CD14-positive monocyte (primary cell): ENCODE measurements at regions not wholly inside any gene's neighbourhood (a gene's known extent, or its start where the extent isn't known, plus 50 kb on each side); places are given as distances from the start of the nearest gene placed in this dataset.

Experiments used
- DNase-seq, 3 donors: peaks; one replicate each; pipeline ENCODE4 v3.0.0-alpha.2; 2011 to 2022
- H2AFZ ChIP-seq: 2 replicates; pipeline ENCODE4 v1.6.0; 2012; ENCODE audit warnings: mild to moderate bottlenecking, low read depth, low read length, inconsistent platforms; ENCODE audit not compliant: insufficient read depth, poor library complexity, severe bottlenecking
- H3K27ac ChIP-seq, 2 donors: 1 replicate in 1 of 2; 2 replicates in 1 of 2; pipeline ENCODE4 v1.5.1; 2012 to 2013; ENCODE audit warnings: low read length in 2 of 2, control low read depth in 1 of 2, inconsistent platforms in 1 of 2, low read depth in 1 of 2, mild to moderate bottlenecking in 1 of 2
- H3K27me3 ChIP-seq, 2 donors: one replicate each; pipeline versions ENCODE4 v1.6.0 to v1.6.1; 2011 to 2013; ENCODE audit warnings: low read length in 2 of 2; ENCODE audit not compliant: control insufficient read depth in 2 of 2, insufficient read depth in 2 of 2
- H3K36me3 ChIP-seq, 2 donors: replicated peaks in 1 of 2; 1 replicate in 1 of 2; 2 replicates in 1 of 2; pipeline versions ENCODE4 v1.5.1 to v1.6.1; 2012 to 2013; ENCODE audit warnings: low read length in 2 of 2, control low read depth in 1 of 2, inconsistent platforms in 1 of 2, mild to moderate bottlenecking in 1 of 2; ENCODE audit not compliant: insufficient read depth in 2 of 2, control insufficient read depth in 1 of 2
- H3K4me1 ChIP-seq, 2 donors: 1 replicate in 1 of 2; 2 replicates in 1 of 2; pipeline versions ENCODE4 v1.5.1 to v1.6.1; 2012 to 2013; ENCODE audit warnings: low read length in 2 of 2, control low read depth in 1 of 2, inconsistent platforms in 1 of 2, mild to moderate bottlenecking in 1 of 2, moderate library complexity in 1 of 2; ENCODE audit not compliant: insufficient read depth in 2 of 2, control insufficient read depth in 1 of 2
- H3K4me2 ChIP-seq: replicated peaks from 2 replicates; pipeline ENCODE3; 2012; ENCODE audit warnings: low read length, moderate library complexity, mild to moderate bottlenecking; ENCODE audit not compliant: poor library complexity, severe bottlenecking; ENCODE audit errors: extremely low read depth
- H3K4me3 ChIP-seq, 3 experiments: fragments of 200-600 bp in 1 of 3; sonication (generic) in 1 of 3; replicated peaks in 1 of 3; 1 replicate in 2 of 3; 2 replicates in 1 of 3; pipeline ENCODE4 v1.5.1; 2011 to 2013; ENCODE audit warnings: low read length in 3 of 3, mild to moderate bottlenecking in 3 of 3, control low read depth in 2 of 3, low read depth in 2 of 3, inconsistent platforms in 1 of 3, moderate library complexity in 1 of 3
- H3K79me2 ChIP-seq: 2 replicates; pipeline ENCODE4 v1.6.0; 2012; ENCODE audit warnings: mild to moderate bottlenecking, control low read depth, inconsistent platforms, low read length, moderate library complexity; ENCODE audit not compliant: insufficient read depth
- H3K9ac ChIP-seq: 2 replicates; pipeline ENCODE4 v1.6.0; 2017; ENCODE audit warnings: low read length, mild to moderate bottlenecking; ENCODE audit not compliant: insufficient read depth, poor library complexity, severe bottlenecking
- H3K9me3 ChIP-seq, 2 donors: replicated peaks in 1 of 2; 1 replicate in 1 of 2; 2 replicates in 1 of 2; pipeline versions ENCODE4 v1.5.1 to v1.6.1; 2012 to 2013; ENCODE audit warnings: low read length in 2 of 2, control low read depth in 1 of 2; ENCODE audit not compliant: control insufficient read depth in 1 of 2, insufficient read depth in 1 of 2
- H4K20me1 ChIP-seq: 2 replicates; pipeline ENCODE4 v1.6.0; 2012; ENCODE audit warnings: mild to moderate bottlenecking, low read length, control low read depth, moderate library complexity; ENCODE audit not compliant: insufficient read depth
- H3K27ac Mint-ChIP-seq, 7 donors: one replicate each; pipeline ENCODE4 v1.8.0; 2020; ENCODE audit warnings: mild to moderate bottlenecking in 7 of 7, mixed read lengths in 7 of 7, moderate library complexity in 6 of 7, inconsistent platforms in 2 of 7
- H3K27me3 Mint-ChIP-seq, 3 donors: one replicate each; pipeline ENCODE4 v1.8.0; 2021 to 2022; ENCODE audit warnings: low read depth in 3 of 3, mild to moderate bottlenecking in 3 of 3, mixed read lengths in 3 of 3, moderate library complexity in 3 of 3, inconsistent platforms in 1 of 3
- H3K36me3 Mint-ChIP-seq, 2 donors: one replicate each; pipeline ENCODE4 v1.8.0; 2020; ENCODE audit warnings: mixed read lengths in 2 of 2, inconsistent platforms in 1 of 2, mild to moderate bottlenecking in 1 of 2
- H3K4me1 Mint-ChIP-seq: one replicate; pipeline ENCODE4 v1.8.0; 2020; ENCODE audit warnings: mild to moderate bottlenecking, mixed read lengths
- H3K4me3 Mint-ChIP-seq, 2 donors: one replicate each; pipeline ENCODE4 v1.8.0; 2020; ENCODE audit warnings: mild to moderate bottlenecking in 2 of 2, mixed read lengths in 2 of 2, moderate library complexity in 1 of 2
- H3K9me3 Mint-ChIP-seq, 7 donors: one replicate each; pipeline ENCODE4 v1.8.0; 2020 to 2022; ENCODE audit warnings: mixed read lengths in 7 of 7, mild to moderate bottlenecking in 6 of 7, moderate library complexity in 6 of 7, inconsistent platforms in 2 of 7
- CTCF ChIP-seq: fragments of 200-600 bp; IDR thresholded peaks from one replicate; pipeline ENCODE4 v1.8.0; 2022; ENCODE audit warnings: antibody characterized with exemption, mild to moderate bottlenecking
- WGBS: methylation state at CpG from one replicate; pipeline ENCODE4 v1.1.5; 2013; ENCODE audit warnings: missing lambda C conversion rate; ENCODE audit not compliant: insufficient coverage; 5-methylcytosine and 5-hydroxymethylcytosine counted together
- intact Hi-C, 2 donors: fragments of 100-400 bp; cut with micrococcal nuclease; formaldehyde crosslinking; loops; one replicate each; pipeline versions ENCODE4 v1.15.0 to v1.15.1; 2023

- no peak overlapping the region for H3K4me3 ChIP-seq
- no peaks in the 10 kb centered on the region for H3K9me3 ChIP-seq
- DNase-seq = no peak
- WGBS = 79% methylated on average over 3 of the region's 8 CpGs
- H4K20me1 ChIP-seq = no peaks in the 10 kb centered on the region
- Mint-ChIP-seq H3K27me3 (peaks cover 3 to 10% (median 4%) of the 10 kb centered on the region in 3 donors), H3K36me3 (no peaks in the 10 kb centered on the region), H3K9me3 (peaks cover 0 to 1% (median 0%) of the 10 kb centered on the region in 7 donors), H3K4me1 (no peaks in the 10 kb centered on the region), H3K4me3 (no peak overlapping the region), H3K27ac (no peak overlapping the region)
- H3K79me2 ChIP-seq = no peaks in the 10 kb centered on the region
- no peak overlapping the region for H3K4me2 ChIP-seq
- no peaks in the 10 kb centered on the region for H3K4me1 ChIP-seq
- intact Hi-C loops = no loop called here
- TF ChIP-seq CTCF = no peak
- H3K27ac ChIP-seq = no peak overlapping the region
- H3K36me3 ChIP-seq = no peaks in the 10 kb centered on the region
- H3K27me3 ChIP-seq = no peaks in the 10 kb centered on the region
- no peak overlapping the region for H3K9ac ChIP-seq
- no peak overlapping the region for H2AFZ ChIP-seq
Measured at GRCh38 chr17:79542718-79543117, 68.1 kb downstream of the RBFOX3 start.

- Histone ChIP-seq H3K9me3 (no peaks in the 10 kb centered on the region), H3K4me2 (no peak overlapping the region), H3K36me3 (no peaks in the 10 kb centered on the region), H4K20me1 (no peaks in the 10 kb centered on the region), H3K4me3 (no peak overlapping the region), H3K27me3 (no peaks in the 10 kb centered on the region), H3K9ac (no peak overlapping the region), H3K79me2 (no peaks in the 10 kb centered on the region), H3K27ac (no peak overlapping the region), H2AFZ (no peak overlapping the region), H3K4me1 (no peaks in the 10 kb centered on the region)
- TF ChIP-seq CTCF = no peak
- 89% methylated on average over 12 of the region's 15 CpGs for WGBS
- Mint-ChIP-seq H3K9me3 (peaks cover 0 to 1% (median 0%) of the 10 kb centered on the region in 7 donors), H3K4me1 (no peaks in the 10 kb centered on the region), H3K36me3 (no peaks in the 10 kb centered on the region), H3K27me3 (peaks cover 3 to 9% (median 6%) of the 10 kb centered on the region in 3 donors), H3K27ac (no peak overlapping the region), H3K4me3 (no peak overlapping the region)
- no peak for DNase-seq
- intact Hi-C loops = no loop called here
Measured at GRCh38 chr17:79541056-79541850, 69.6 kb downstream of the RBFOX3 start.
